NT2/D1 (cell line): ENCODE measurements at regions not wholly inside any gene's neighbourhood (a gene's known extent, or its start where the extent isn't known, plus 50 kb on each side); places are given as distances from the start of the nearest gene placed in this dataset.

Source experiments
- SUZ12 ChIP-seq: IDR thresholded peaks from 2 replicates; pipeline ENCODE4 v1.6.1; 2011; ENCODE audit not compliant: insufficient read length, insufficient read depth; ENCODE audit errors: extremely low read depth
- YY1 ChIP-seq: IDR thresholded peaks from 2 replicates; pipeline ENCODE4 v1.6.1; 2011; ENCODE audit not compliant: insufficient read length, insufficient read depth
- ZNF274 ChIP-seq: IDR thresholded peaks from 2 replicates; pipeline ENCODE4 v1.6.1; 2011; ENCODE audit warnings: mild to moderate bottlenecking, low read depth, low read length

GRCh38 chr12:126899926-126900792 is 1366.8 kb upstream of the TMEM132C start:
- TF ChIP-seq YY1 (no peak), SUZ12 (no peak), ZNF274 (no peak)
